Retinal pigment epithelial cell (primary cell): ENCODE measurements at regions not wholly inside any gene's neighbourhood (a gene's known extent, or its start where the extent isn't known, plus 50 kb on each side); places are given as distances from the start of the nearest gene placed in this dataset.

ENCODE experiments used
- DNase-seq: peaks from one replicate; pipeline ENCODE4 v3.0.0-alpha.2; 2010; ENCODE audit warnings: low read depth
- H3K4me3 ChIP-seq: 2 replicates; pipeline ENCODE4 v1.5.1; 2011; ENCODE audit warnings: mild to moderate bottlenecking, low read length, control low read depth, moderate library complexity
- TF ChIP-seq, protein P1 (sequence below): conservative IDR thresholded peaks from 2 replicates; pipeline ENCODE4 v1.5.1; 2011; ENCODE audit warnings: low read depth, low read length, control low read depth, inconsistent platforms

DNA sequence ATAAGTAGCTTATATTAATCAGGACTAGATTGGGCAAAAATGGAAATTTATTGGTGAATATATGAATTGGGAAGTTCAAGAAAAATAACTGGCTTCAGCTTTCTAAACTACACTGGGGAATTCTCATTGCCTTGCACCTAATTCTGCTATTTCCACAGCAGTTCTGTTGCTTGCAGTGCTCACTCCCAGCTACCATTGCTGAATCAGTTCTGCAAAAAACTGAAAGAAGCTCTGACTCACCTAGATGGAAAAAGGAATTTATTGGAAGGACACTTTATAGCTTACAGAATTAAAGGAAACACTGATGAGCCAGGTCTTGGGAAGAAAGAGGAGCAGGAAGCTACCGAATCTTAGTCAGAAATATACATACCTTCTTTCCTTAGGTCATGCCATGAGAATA lies 60.3 kb upstream of the ACVR1 start:
- DNase-seq: no peak

GRCh38 chr2:157935378-157935906 lies 59.3 kb upstream of the ACVR1 start:
- H3K4me3 ChIP-seq: no peak overlapping the region
- DNase-seq: no peak
- TF ChIP-seq, protein P1, sequence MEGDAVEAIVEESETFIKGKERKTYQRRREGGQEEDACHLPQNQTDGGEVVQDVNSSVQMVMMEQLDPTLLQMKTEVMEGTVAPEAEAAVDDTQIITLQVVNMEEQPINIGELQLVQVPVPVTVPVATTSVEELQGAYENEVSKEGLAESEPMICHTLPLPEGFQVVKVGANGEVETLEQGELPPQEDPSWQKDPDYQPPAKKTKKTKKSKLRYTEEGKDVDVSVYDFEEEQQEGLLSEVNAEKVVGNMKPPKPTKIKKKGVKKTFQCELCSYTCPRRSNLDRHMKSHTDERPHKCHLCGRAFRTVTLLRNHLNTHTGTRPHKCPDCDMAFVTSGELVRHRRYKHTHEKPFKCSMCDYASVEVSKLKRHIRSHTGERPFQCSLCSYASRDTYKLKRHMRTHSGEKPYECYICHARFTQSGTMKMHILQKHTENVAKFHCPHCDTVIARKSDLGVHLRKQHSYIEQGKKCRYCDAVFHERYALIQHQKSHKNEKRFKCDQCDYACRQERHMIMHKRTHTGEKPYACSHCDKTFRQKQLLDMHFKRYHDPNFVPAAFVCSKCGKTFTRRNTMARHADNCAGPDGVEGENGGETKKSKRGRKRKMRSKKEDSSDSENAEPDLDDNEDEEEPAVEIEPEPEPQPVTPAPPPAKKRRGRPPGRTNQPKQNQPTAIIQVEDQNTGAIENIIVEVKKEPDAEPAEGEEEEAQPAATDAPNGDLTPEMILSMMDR: no peak

More for the DNA sequence above, 60.3 kb upstream of the ACVR1 start:
- H3K4me3 ChIP-seq: no peak overlapping the region
- TF ChIP-seq, protein P1: no peak

- no peak overlapping the region for H3K4me3 ChIP-seq
- TF ChIP-seq, protein P1: no peak
- DNase-seq: no peak
Measured at GRCh38 chr2:157934684-157935377, 58.7 kb upstream of the ACVR1 start.

GRCh38 chr2:157933160-157933920 lies 57.2 kb upstream of the ACVR1 start:
- DNase-seq: no peak
- TF ChIP-seq, protein P1: no peak
- H3K4me3 ChIP-seq: no peak overlapping the region

DNA sequence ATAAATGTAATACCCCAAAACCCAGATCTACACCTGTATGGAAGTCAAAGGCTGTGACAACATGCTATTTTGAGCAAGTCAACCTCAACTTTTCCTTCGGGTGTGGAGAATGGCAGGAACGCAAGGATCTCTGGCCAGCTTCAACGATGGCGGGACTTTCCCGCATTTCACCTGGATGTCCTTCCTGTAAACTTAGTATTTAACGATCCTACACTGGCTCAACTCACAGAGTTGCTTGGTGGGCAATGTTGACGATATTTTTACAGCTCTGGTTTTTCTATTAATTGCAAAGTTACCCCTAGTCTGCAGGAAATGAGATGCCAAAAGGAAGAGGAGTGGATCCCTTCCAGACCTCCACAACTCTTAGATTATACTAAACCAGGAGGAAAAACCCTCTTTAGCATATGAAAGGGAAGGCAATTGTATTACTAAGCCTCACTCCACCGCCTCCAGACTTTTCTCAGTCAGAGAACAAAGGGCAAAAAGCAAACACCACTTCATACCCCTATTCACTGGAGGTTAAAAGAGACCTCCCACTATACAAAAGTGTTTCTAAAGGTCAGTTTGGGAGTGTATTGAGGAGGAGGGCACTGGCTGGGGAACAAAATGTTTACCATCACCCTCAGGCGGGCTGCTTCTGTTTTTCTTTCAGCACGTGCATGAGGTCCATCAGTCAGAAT lies 56.5 kb upstream of the ACVR1 start:
- H3K4me3 ChIP-seq: no peak overlapping the region
- TF ChIP-seq, protein P1: no peak
- DNase-seq: no peak

GRCh38 chr2:157931542-157931941 lies 55.4 kb upstream of the ACVR1 start:
- TF ChIP-seq, protein P1: no peak
- no peak overlapping the region for H3K4me3 ChIP-seq
- no peak for DNase-seq
